NT2/D1 (cell line): ENCODE measurements at regions not wholly inside any gene's neighbourhood (a gene's known extent, or its start where the extent isn't known, plus 50 kb on each side); places are given as distances from the start of the nearest gene placed in this dataset.

ENCODE experiments used
- SUZ12 ChIP-seq: IDR thresholded peaks from 2 replicates; pipeline ENCODE4 v1.6.1; 2011; ENCODE audit not compliant: insufficient read length, insufficient read depth; ENCODE audit errors: extremely low read depth
- YY1 ChIP-seq: IDR thresholded peaks from 2 replicates; pipeline ENCODE4 v1.6.1; 2011; ENCODE audit not compliant: insufficient read length, insufficient read depth

DNA sequence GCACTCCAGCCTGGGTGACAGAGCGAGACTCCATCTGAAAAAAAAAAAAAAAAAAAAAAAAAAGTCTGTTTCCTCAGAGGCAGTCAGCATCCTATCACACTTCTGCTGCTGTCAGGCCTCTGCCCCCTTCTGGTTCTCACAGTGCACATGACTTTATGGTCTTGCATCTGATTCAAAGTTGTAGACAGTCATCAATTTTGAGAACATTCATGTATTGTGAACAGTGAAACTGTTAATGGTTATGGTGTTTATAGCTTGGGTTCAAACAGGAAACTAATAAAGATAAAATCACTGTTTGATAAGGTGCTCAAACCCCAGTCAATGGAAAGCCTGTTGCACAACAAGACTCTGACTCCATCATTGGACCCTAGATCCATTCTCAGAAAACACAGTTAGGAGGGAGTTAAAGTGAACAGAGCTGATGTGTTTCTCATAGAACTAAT lies 61.4 kb downstream of the FOXD1 start:
- no peak for TF ChIP-seq SUZ12
- TF ChIP-seq YY1, result no peak
